ENCODE measurements at regions not wholly inside any gene's neighbourhood (a gene's known extent, or its start where the extent isn't known, plus 50 kb on each side); places are given as distances from the start of the nearest gene placed in this dataset.
"Not testable (repeated sequence)": the region's sequence is repeated elsewhere in the genome, so short reads cannot be mapped to it uniquely, and the experiment has no call there.

GRCh38 chrX:18075603-18076002, 145.1 kb downstream of the BEND2 start:
- ATAC-seq (no peak), DNase-seq (no peak)
- Mint-ChIP-seq H3K4me1 (ENCODE audit: low read depth) (no peaks in the 10 kb centered on the region), H3K36me3 (ENCODE audit: low read depth) (no peaks in the 10 kb centered on the region), H3K27me3 (peaks cover 1% of the 10 kb centered on the region), H3K9me3 (no peaks in the 10 kb centered on the region), H3K4me3 (no peak overlapping the region), H3K27ac (no peak overlapping the region)
- ChIA-PET CTCF (no interaction called here), POLR2A (no interaction called here)
- intact Hi-C loops (cut with micrococcal nuclease) = no loop called here
- TF ChIP-seq CTCF (IDR thresholded peaks at IDR 0.05) = no peak

GRCh38 chrX:18068045-18068444, 152.6 kb downstream of the BEND2 start:
- H3K27me3 Mint-ChIP-seq; H3K4me1 Mint-ChIP-seq (ENCODE audit: low read depth); H3K27ac Mint-ChIP-seq; CTCF ChIA-PET; intact Hi-C loops (cut with micrococcal nuclease); H3K36me3 Mint-ChIP-seq (ENCODE audit: low read depth); POLR2A ChIA-PET; ATAC-seq; H3K4me3 Mint-ChIP-seq; H3K9me3 Mint-ChIP-seq; DNase-seq: not testable (repeated sequence)

GRCh38 chrX:18065956-18066355, 154.7 kb downstream of the BEND2 start:
- POLR2A ChIA-PET = no interaction called here
- no peak overlapping the region for H3K4me3 Mint-ChIP-seq
- CTCF ChIA-PET = no interaction called here
- TF ChIP-seq CTCF (IDR thresholded peaks at IDR 0.05) = no peak
- ATAC-seq (no peak), DNase-seq (no peak)
- no peak overlapping the region for H3K27ac Mint-ChIP-seq
- H3K27me3 Mint-ChIP-seq = peaks cover 5% of the 10 kb centered on the region
- no peaks in the 10 kb centered on the region for H3K9me3 Mint-ChIP-seq
- H3K4me1 Mint-ChIP-seq (ENCODE audit: low read depth) = no peaks in the 10 kb centered on the region
- no peaks in the 10 kb centered on the region for H3K36me3 Mint-ChIP-seq (ENCODE audit: low read depth)
- intact Hi-C loops (cut with micrococcal nuclease) = no loop called here

GRCh38 chrX:18051690-18052089, 169.0 kb downstream of the BEND2 start:
- CTCF ChIA-PET = no interaction called here
- peaks cover 2% of the 10 kb centered on the region for H3K9me3 Mint-ChIP-seq
- TF ChIP-seq CTCF (IDR thresholded peaks at IDR 0.05) = no peak
- intact Hi-C loops (cut with micrococcal nuclease) = no loop called here
- no peak for ATAC-seq
- DNase-seq = no peak
- no peaks in the 10 kb centered on the region for H3K4me1 Mint-ChIP-seq (ENCODE audit: low read depth)
- POLR2A ChIA-PET = no interaction called here
- H3K4me3 Mint-ChIP-seq = no peak overlapping the region
- H3K27me3 Mint-ChIP-seq = no peaks in the 10 kb centered on the region
- no peak overlapping the region for H3K27ac Mint-ChIP-seq
- no peaks in the 10 kb centered on the region for H3K36me3 Mint-ChIP-seq (ENCODE audit: low read depth)

- H3K9me3 Mint-ChIP-seq = peaks cover 2% of the 10 kb centered on the region
- ATAC-seq (no peak), DNase-seq (no peak)
- CTCF ChIA-PET = no interaction called here
- POLR2A ChIA-PET = no interaction called here
- no peaks in the 10 kb centered on the region for H3K27me3 Mint-ChIP-seq
- no peak overlapping the region for H3K4me3 Mint-ChIP-seq
- H3K36me3 Mint-ChIP-seq (ENCODE audit: low read depth) = no peaks in the 10 kb centered on the region
- intact Hi-C loops (cut with micrococcal nuclease) = no loop called here
- H3K4me1 Mint-ChIP-seq (ENCODE audit: low read depth) = no peaks in the 10 kb centered on the region
- TF ChIP-seq CTCF (IDR thresholded peaks at IDR 0.05) = no peak
- H3K27ac Mint-ChIP-seq = no peak overlapping the region
Observed at GRCh38 chrX:18047491-18047890, 173.2 kb downstream of the BEND2 start.

GRCh38 chrX:18045436-18045835, 175.2 kb downstream of the BEND2 start:
- H3K4me1 Mint-ChIP-seq (ENCODE audit: low read depth) = no peaks in the 10 kb centered on the region
- no peaks in the 10 kb centered on the region for H3K36me3 Mint-ChIP-seq (ENCODE audit: low read depth)
- intact Hi-C loops (cut with micrococcal nuclease) = no loop called here
- peaks cover under 1% of the 10 kb centered on the region for H3K9me3 Mint-ChIP-seq
- POLR2A ChIA-PET = no interaction called here
- no peak overlapping the region for H3K27ac Mint-ChIP-seq
- DNase-seq (no peak), ATAC-seq (no peak)
- H3K27me3 Mint-ChIP-seq = no peaks in the 10 kb centered on the region
- H3K4me3 Mint-ChIP-seq = no peak overlapping the region
- TF ChIP-seq CTCF (IDR thresholded peaks at IDR 0.05) = no peak
- CTCF ChIA-PET = no interaction called here

All from activated CD8-positive, alpha-beta T cell treated with anti-CD3 and anti-CD28 coated beads for 36 hours (primary cell).